HepG2 (cell line): ENCODE measurements at regions not wholly inside any gene's neighbourhood (a gene's known extent, or its start where the extent isn't known, plus 50 kb on each side); places are given as distances from the start of the nearest gene placed in this dataset.

Experiments used
- ATAC-seq: fragments of 200-7000 bp; cut with Tn5 transposase; 3 replicates; pipeline ENCODE4 v1.9.1; 2020; ENCODE audit warnings: mild to moderate bottlenecking, moderate library complexity
- BruUV-seq: library from RNA; stranded (reverse); fragments of 400-500 nt; replicated peaks from 2 replicates; lab custom pipeline; 2021; lab: Mats Ljungman, UMichigan
- CTCF ChIA-PET: fragments of 300-600 bp; formaldehyde crosslinking; extraction: SDS; loops from one replicate; lab custom pipeline; 2021; ENCODE audit warnings: low total read pairs, inconsistent platforms, low intra/inter-chr PET ratio; lab: Yijun Ruan, JAX
- POLR2A ChIA-PET: fragments of 350-600 bp; sonication (Branson Sonifier 250); formaldehyde crosslinking; loops from one replicate; lab custom pipeline; 2020; ENCODE audit warnings: antibody characterized with exemption, inconsistent platforms; lab: Yijun Ruan, JAX
- DNase-seq: peaks from one replicate; pipeline ENCODE4 v3.0.0-alpha.2; 2015; ENCODE audit warnings: low spot score
- FAIRE-seq: peaks from 3 replicates; lab custom pipeline; 2011; peaks lifted over from hg19 to GRCh38; lab: Jason Lieb, UNC
- H2AFZ ChIP-seq: one replicate; pipeline ENCODE4 v1.6.1; 2011; ENCODE audit warnings: low read length, inconsistent platforms
- H3K27ac ChIP-seq: fragments of 300-600 bp; 3 replicates; pipeline ENCODE4 v1.8.0; 2011; ENCODE audit warnings: mixed run types, mild to moderate bottlenecking, mixed read lengths, low read length, inconsistent platforms; ENCODE audit not compliant: insufficient read depth; ENCODE audit errors: extremely low read length
- H3K27me3 ChIP-seq, 2 experiments: fragments of 200-600 bp in 1 of 2; 2 replicates in 1 of 2; 3 replicates in 1 of 2; pipeline versions ENCODE4 v1.6.0 to v1.8.0; 2011; ENCODE audit warnings: low read length in 2 of 2, mild to moderate bottlenecking in 2 of 2, moderate library complexity in 2 of 2, inconsistent platforms in 1 of 2; ENCODE audit not compliant: insufficient read depth in 2 of 2, control insufficient read depth in 1 of 2
- H3K36me3 ChIP-seq, 2 experiments: fragments of 200-600 bp in 1 of 2; replicated peaks in 1 of 2; 2 replicates in 1 of 2; 3 replicates in 1 of 2; pipeline versions ENCODE4 v1.5.1 to v1.8.0; 2011; ENCODE audit warnings: low read length in 2 of 2, inconsistent platforms in 1 of 2; ENCODE audit not compliant: insufficient read depth in 2 of 2, control insufficient read depth in 1 of 2
- H3K4me1 ChIP-seq: 2 replicates; pipeline ENCODE4 v1.5.1; 2012; ENCODE audit warnings: low read length, inconsistent platforms; ENCODE audit not compliant: insufficient read depth
- H3K4me2 ChIP-seq: 2 replicates; pipeline ENCODE4 v1.6.0; 2011; ENCODE audit warnings: low read depth, low read length, inconsistent platforms
- H3K4me3 ChIP-seq, 3 experiments: fragments of 200-600 bp in 1 of 3; sonication (generic), shearing (Covaris generic) in 1 of 3; replicated peaks in 1 of 3; 2 replicates each; pipeline ENCODE4 v1.5.1; 2011 to 2016; ENCODE audit warnings: low read length in 3 of 3, inconsistent platforms in 2 of 3, low read depth in 2 of 3, mild to moderate bottlenecking in 2 of 3, control low read depth in 1 of 3, mixed read lengths in 1 of 3; ENCODE audit not compliant: insufficient read depth in 1 of 3
- H3K79me2 ChIP-seq: one replicate; pipeline ENCODE4 v1.6.1; 2011; ENCODE audit warnings: low read length, inconsistent platforms; ENCODE audit not compliant: insufficient read depth
- H3K9ac ChIP-seq: 2 replicates; pipeline ENCODE4 v1.6.0; 2011; ENCODE audit warnings: mild to moderate bottlenecking, low read depth, low read length, inconsistent platforms; ENCODE audit not compliant: insufficient read depth
- H3K9me3 ChIP-seq: 2 replicates; pipeline ENCODE4 v1.5.1; 2012; ENCODE audit warnings: mild to moderate bottlenecking, low read length
- H4K20me1 ChIP-seq: 2 replicates; pipeline ENCODE4 v1.6.0; 2011; ENCODE audit warnings: inconsistent platforms, mild to moderate bottlenecking, low read length, moderate library complexity; ENCODE audit not compliant: insufficient read depth
- CHD4 ChIP-seq: fragments of 200-600 bp; sonication (generic); IDR thresholded peaks from 2 replicates; pipeline ENCODE4 v1.7.0; 2017; ENCODE audit warnings: mild to moderate bottlenecking, low read length, borderline replicate concordance
- KAT7 ChIP-seq: IDR thresholded peaks from 2 replicates; pipeline ENCODE4 v1.6.1; 2018; ENCODE audit warnings: borderline replicate concordance, missing compliant biosample characterization
- SIN3A ChIP-seq: IDR thresholded peaks from 2 replicates; pipeline ENCODE4 v1.6.1; 2011; ENCODE audit warnings: low read depth, mild to moderate bottlenecking, control low read depth, low read length, borderline replicate concordance
- SRF ChIP-seq: IDR thresholded peaks from 2 replicates; pipeline ENCODE4 v1.6.1; 2011; ENCODE audit warnings: mild to moderate bottlenecking, low read depth, low read length, moderate library complexity
- SUZ12 ChIP-seq: fragments of 150-350 bp; IDR thresholded peaks from 2 replicates; pipeline ENCODE4 v1.6.1; 2014; ENCODE audit warnings: low read depth, low read length
- SYNCRIP ChIP-seq: fragments of 200-400 bp; formaldehyde crosslinking; IDR thresholded peaks from 2 replicates; pipeline ENCODE4 v1.6.1; 2018; ENCODE audit warnings: mild to moderate bottlenecking, low read depth, low read length; ENCODE audit not compliant: insufficient read depth
- WIZ ChIP-seq: sonication (generic); formaldehyde crosslinking; IDR thresholded peaks from 2 replicates; pipeline ENCODE4 v1.5.1; 2020; ENCODE audit warnings: mild to moderate bottlenecking, missing genetic modification reagents
- ZBTB26 ChIP-seq: IDR thresholded peaks from 2 replicates; pipeline ENCODE4 v1.6.1; 2016; ENCODE audit warnings: missing compliant biosample characterization, missing genetic modification reagents, borderline replicate concordance
- ZBTB43 ChIP-seq: sonication (generic); formaldehyde crosslinking; conservative IDR thresholded peaks from 2 replicates; pipeline ENCODE4 v1.4.0; 2020; ENCODE audit warnings: missing genetic modification reagents
- ZFP90 ChIP-seq: sonication (generic); formaldehyde crosslinking; IDR thresholded peaks from 2 replicates; pipeline ENCODE4 v1.8.0; 2022; ENCODE audit warnings: missing genetic modification reagents, mild to moderate bottlenecking, inconsistent platforms, borderline replicate concordance
- ZFY ChIP-seq: sonication (generic); formaldehyde crosslinking; IDR thresholded peaks from 2 replicates; pipeline ENCODE4 v1.4.0; 2020; ENCODE audit warnings: missing genetic modification reagents
- ZKSCAN8 ChIP-seq: IDR thresholded peaks from 2 replicates; pipeline ENCODE4 v1.6.1; 2016; ENCODE audit warnings: borderline replicate concordance, missing genetic modification reagents, missing compliant biosample characterization
- ZNF143 ChIP-seq: sonication (generic); formaldehyde crosslinking; IDR thresholded peaks from 2 replicates; pipeline ENCODE4 v1.4.0; 2020; ENCODE audit warnings: missing genetic modification reagents
- ZNF383 ChIP-seq: sonication (generic); formaldehyde crosslinking; IDR thresholded peaks from 2 replicates; pipeline ENCODE4 v1.4.0; 2020; ENCODE audit warnings: missing genetic modification reagents, mild to moderate bottlenecking, borderline replicate concordance
- ZNF772 ChIP-seq: sonication (generic); formaldehyde crosslinking; IDR thresholded peaks from 2 replicates; pipeline ENCODE4 v1.5.0; 2020; ENCODE audit warnings: mild to moderate bottlenecking, missing genetic modification reagents
- WGBS: methylation state at CpG from one replicate; pipeline ENCODE4 v1.1.6; 2017; ENCODE audit warnings: low lambda C conversion rate; 5-methylcytosine and 5-hydroxymethylcytosine counted together
- in situ Hi-C: cut with HindIII; loops from 2 replicates; pipeline ENCODE4 v1.10.0; 2017; ENCODE audit warnings: low pct_unique_long_range_greater_than_20kb; ENCODE audit not compliant: extremely low pct_ligation_motif_present
- intact Hi-C: fragments of 100-400 bp; cut with micrococcal nuclease; formaldehyde crosslinking; loops from one replicate; pipeline ENCODE4 v1.10.0; 2022; ENCODE audit not compliant: unreplicated experiment

- Histone ChIP-seq H3K27me3 (no peaks in the 10 kb centered on the region; a peak in 1 of 5 replicates), H4K20me1 (no peaks in the 10 kb centered on the region), H2AFZ (no peak overlapping the region), H3K9me3 (no peaks in the 10 kb centered on the region), H3K27ac (no peak overlapping the region), H3K9ac (no peak overlapping the region), H3K4me2 (no peak overlapping the region), H3K36me3 (no peaks in the 10 kb centered on the region), H3K4me3 (no peak overlapping the region), H3K4me1 (no peaks in the 10 kb centered on the region), H3K79me2 (no peaks in the 10 kb centered on the region)
- no TSS peak for BruUV-seq
- ChIA-PET POLR2A (no interaction called here), CTCF (no interaction called here)
- FAIRE-seq (no peak), DNase-seq (no peak), ATAC-seq (no peak)
- in situ Hi-C loops: no loop called here
- intact Hi-C loops: no loop called here
- TF ChIP-seq ZKSCAN8 (CRISPR knock-in tag) (no peak), CHD4 (no peak), ZBTB26 (CRISPR knock-in tag) (no peak), SUZ12 (no peak), ZBTB43 (no peak), ZFP90 (no peak)
Measured at GRCh38 chr10:60463746-60464145, 74.1 kb upstream of the ANK3 start.

- H3K36me3 ChIP-seq: no peaks in the 10 kb centered on the region
- intact Hi-C loops: no loop called here
- H3K4me1 ChIP-seq: no peaks in the 10 kb centered on the region
- H2AFZ ChIP-seq: no peak overlapping the region
- H4K20me1 ChIP-seq: no peaks in the 10 kb centered on the region
- ChIA-PET POLR2A (no interaction called here), CTCF (no interaction called here)
- no peak for DNase-seq
- H3K79me2 ChIP-seq: no peaks in the 10 kb centered on the region
- in situ Hi-C loops: no loop called here
- H3K9ac ChIP-seq: no peak overlapping the region
- no peak overlapping the region for H3K27ac ChIP-seq
- no peaks in the 10 kb centered on the region; a peak in 1 of 5 replicates for H3K27me3 ChIP-seq
- TF ChIP-seq ZNF143 (CRISPR knock-in tag) (no peak), SIN3A (no peak), ZNF383 (CRISPR knock-in tag) (no peak), KAT7 (CRISPR knock-in tag) (no peak), ZNF772 (CRISPR knock-in tag) (no peak), SYNCRIP (no peak), SRF (no peak), ZFY (CRISPR knock-in tag) (no peak), WIZ (CRISPR knock-in tag) (no peak)
- no TSS peak for BruUV-seq
- H3K4me3 ChIP-seq: no peak overlapping the region
- WGBS: 2% methylated on average over 7 of the region's 7 CpGs
- no peak for FAIRE-seq
- no peaks in the 10 kb centered on the region for H3K9me3 ChIP-seq
- H3K4me2 ChIP-seq: no peak overlapping the region
- no peak for ATAC-seq
Measured at GRCh38 chr10:60461688-60462087, 72.0 kb upstream of the ANK3 start.
